ENCODE measurements at regions not wholly inside any gene's neighbourhood (a gene's known extent, or its start where the extent isn't known, plus 50 kb on each side); places are given as distances from the start of the nearest gene placed in this dataset.

DNA sequence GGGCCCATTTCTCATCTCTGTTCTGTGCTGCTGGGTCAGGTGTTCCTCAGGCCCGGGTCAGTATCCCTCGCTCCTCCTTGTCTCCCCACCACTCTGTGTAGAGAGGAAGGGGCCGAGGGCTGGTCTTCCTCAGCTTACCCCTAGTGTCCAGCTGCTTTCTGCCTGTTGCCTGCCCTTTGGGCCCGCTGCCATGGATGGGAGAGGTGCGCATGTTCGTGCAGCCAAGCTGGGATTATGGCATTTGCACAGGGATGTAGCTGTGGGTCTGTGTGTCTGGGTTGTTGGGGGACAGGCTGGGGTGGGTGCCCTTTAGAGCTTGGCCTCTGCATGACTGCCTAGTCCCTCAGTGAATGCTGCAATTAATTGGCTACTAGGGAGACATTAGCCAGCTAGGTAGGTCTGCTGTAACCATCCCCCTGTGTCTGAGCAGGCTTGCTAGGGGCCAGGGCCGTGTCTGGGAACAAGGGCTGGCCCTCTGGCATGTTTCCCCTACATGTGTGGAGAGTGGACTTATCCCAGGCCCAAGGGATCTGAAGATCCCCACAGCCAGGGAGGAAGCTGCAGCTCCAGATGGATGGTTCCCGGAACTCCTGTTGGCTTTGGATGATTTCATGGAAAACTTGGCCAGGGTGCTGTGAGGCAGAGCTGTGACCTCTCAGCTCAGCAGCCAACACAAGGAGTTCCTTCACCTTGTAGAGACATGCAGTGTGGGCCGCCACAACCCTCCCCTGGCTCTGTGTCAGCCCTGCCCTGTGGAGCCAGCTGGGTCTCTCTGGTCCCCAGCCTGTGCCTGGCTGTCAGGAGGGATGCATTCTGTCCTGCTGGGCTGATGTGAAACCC lies 161.9 kb downstream of the MACROH2A1 start:
- no peaks in the 10 kb centered on the region for H3K79me1 ChIP-seq (ENCODE audit: low read depth, low read length)
- no peak overlapping the region for H3K23ac ChIP-seq (ENCODE audit: low read depth, low read length, poor library complexity)
- H2BK5ac ChIP-seq (ENCODE audit: low read length) = no peak overlapping the region
- no peak overlapping the region for H3K18ac ChIP-seq (ENCODE audit: low read length)
- H2BK15ac ChIP-seq (ENCODE audit: low read length) = peak overlapping the region; percentile 16
- H4K8ac ChIP-seq (ENCODE audit: low read depth, low read length) = no peak overlapping the region
- no peak overlapping the region for H2BK120ac ChIP-seq (ENCODE audit: low read depth, low read length)
- no peak overlapping the region for H3K4me3 ChIP-seq (ENCODE audit: low read length in 2 of 2)
- DNase-seq (ENCODE audit: low spot score) = no peak
- no peaks in the 10 kb centered on the region for H3K36me3 ChIP-seq (replicated peaks in 1 of 2; ENCODE audit: control insufficient read depth in 2 of 2, insufficient read depth in 2 of 2, low read length in 2 of 2)
- no peak overlapping the region for H2BK12ac ChIP-seq (ENCODE audit: low read length)
- no peak overlapping the region for H3K9ac ChIP-seq (ENCODE audit: low read depth, low read length, poor library complexity)
- H2AK5ac ChIP-seq (ENCODE audit: low read depth, low read length) = peak overlapping the region; percentile 17
- no peak overlapping the region for H3K14ac ChIP-seq (ENCODE audit: low read length)
- no CpG with 5 or more reads among the region's 9 CpGs for WGBS, 2 donors (ENCODE audit: extremely low coverage in 2 of 2, insufficient read length in 2 of 2, insufficient replicate concordance in 1 of 2)
- H3K27me3 ChIP-seq (ENCODE audit: control insufficient read depth in 3 of 3, insufficient read depth in 3 of 3, low read depth in 1 of 3, low read length in 3 of 3) = peaks cover 0 to 39% (median 0%) of the 10 kb centered on the region in 3 experiments
- no peak overlapping the region for H3K27ac ChIP-seq (replicated peaks; ENCODE audit: low read length)
- H3K4me1 ChIP-seq (ENCODE audit: control insufficient read depth in 2 of 2, insufficient read depth in 1 of 2, low read depth in 1 of 2, low read length in 2 of 2) = peaks cover 0 to 6% of the 10 kb centered on the region in 2 donors
- H2AFZ ChIP-seq (ENCODE audit: low read length) = no peak overlapping the region
- H4K91ac ChIP-seq (ENCODE audit: low read depth, low read length, poor library complexity) = no peak overlapping the region
- H3K9me3 ChIP-seq (replicated peaks in 1 of 2; ENCODE audit: control insufficient read depth in 2 of 2, insufficient read depth in 1 of 2, low read depth in 1 of 2, low read length in 2 of 2) = no peaks in the 10 kb centered on the region
- no peak overlapping the region for H3K4me2 ChIP-seq (ENCODE audit: insufficient read depth, low read length, poor library complexity, severe bottlenecking)
- H3K4ac ChIP-seq (ENCODE audit: low read length) = no peak overlapping the region

DNA sequence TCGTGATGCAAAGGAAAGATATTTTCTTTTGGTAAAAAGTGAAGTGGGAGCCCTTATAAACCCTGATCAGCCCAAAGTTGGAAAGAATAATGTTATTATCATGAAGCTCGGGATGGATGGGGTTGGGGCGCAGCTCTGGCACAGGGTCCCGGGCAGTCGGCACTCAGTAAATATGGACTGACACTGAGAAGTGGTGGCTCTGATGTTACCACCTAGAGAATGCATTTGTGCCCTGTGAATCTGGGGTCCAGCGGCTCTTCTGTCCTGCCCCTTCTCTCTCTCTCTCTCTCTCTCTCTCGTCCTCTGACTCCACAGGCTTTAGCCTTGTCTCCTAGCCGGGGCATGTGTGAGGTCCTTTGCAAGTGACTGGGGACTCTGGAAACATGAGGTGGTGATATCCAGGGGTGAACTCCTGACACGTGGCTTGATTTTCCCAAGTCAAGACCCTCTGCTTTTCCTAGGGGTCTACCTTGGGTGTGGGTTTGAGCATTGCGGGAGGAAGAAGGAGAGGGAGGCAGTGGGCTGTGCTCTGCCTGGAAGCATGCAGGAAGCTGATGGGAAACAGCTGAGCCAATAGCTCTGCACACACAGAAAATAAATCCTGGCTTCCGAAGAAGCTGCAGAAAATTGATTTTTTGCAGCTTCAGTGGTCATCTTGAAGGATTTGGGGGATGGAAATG lies 162.7 kb downstream of the MACROH2A1 start:
- Histone ChIP-seq H3K79me1 (ENCODE audit: low read depth, low read length) (no peaks in the 10 kb centered on the region), H2AK5ac (ENCODE audit: low read depth, low read length) (no peak overlapping the region), H2AFZ (ENCODE audit: low read length) (no peak overlapping the region), H3K9me3 (replicated peaks in 1 of 2; ENCODE audit: control insufficient read depth in 2 of 2, insufficient read depth in 1 of 2, low read depth in 1 of 2, low read length in 2 of 2) (no peaks in the 10 kb centered on the region), H3K4ac (ENCODE audit: low read length) (no peak overlapping the region), H3K14ac (ENCODE audit: low read length) (no peak overlapping the region), H3K4me3 (ENCODE audit: low read length in 2 of 2) (no peak overlapping the region), H3K27ac (replicated peaks; ENCODE audit: low read length) (no peak overlapping the region), H3K4me1 (ENCODE audit: control insufficient read depth in 2 of 2, insufficient read depth in 1 of 2, low read depth in 1 of 2, low read length in 2 of 2) (peaks cover 0 to 6% of the 10 kb centered on the region in 2 donors), H2BK120ac (ENCODE audit: low read depth, low read length) (no peak overlapping the region), H2BK5ac (ENCODE audit: low read length) (no peak overlapping the region), H3K9ac (ENCODE audit: low read depth, low read length, poor library complexity) (no peak overlapping the region), H3K4me2 (ENCODE audit: insufficient read depth, low read length, poor library complexity, severe bottlenecking) (no peak overlapping the region), H4K91ac (ENCODE audit: low read depth, low read length, poor library complexity) (no peak overlapping the region), H4K8ac (ENCODE audit: low read depth, low read length) (no peak overlapping the region), H3K36me3 (replicated peaks in 1 of 2; ENCODE audit: control insufficient read depth in 2 of 2, insufficient read depth in 2 of 2, low read length in 2 of 2) (no peaks in the 10 kb centered on the region), H2BK12ac (ENCODE audit: low read length) (no peak overlapping the region), H3K18ac (ENCODE audit: low read length) (no peak overlapping the region), H3K27me3 (ENCODE audit: control insufficient read depth in 3 of 3, insufficient read depth in 3 of 3, low read depth in 1 of 3, low read length in 3 of 3) (peaks cover 0 to 39% (median 0%) of the 10 kb centered on the region in 3 experiments), H3K23ac (ENCODE audit: low read depth, low read length, poor library complexity) (no peak overlapping the region), H2BK15ac (ENCODE audit: low read length) (peak overlapping the region; percentile 16)
- no CpG with 5 or more reads among the region's 11 CpGs for WGBS, 2 donors (ENCODE audit: extremely low coverage in 2 of 2, insufficient read length in 2 of 2, insufficient replicate concordance in 1 of 2)
- no peak for DNase-seq (ENCODE audit: low spot score)

DNA sequence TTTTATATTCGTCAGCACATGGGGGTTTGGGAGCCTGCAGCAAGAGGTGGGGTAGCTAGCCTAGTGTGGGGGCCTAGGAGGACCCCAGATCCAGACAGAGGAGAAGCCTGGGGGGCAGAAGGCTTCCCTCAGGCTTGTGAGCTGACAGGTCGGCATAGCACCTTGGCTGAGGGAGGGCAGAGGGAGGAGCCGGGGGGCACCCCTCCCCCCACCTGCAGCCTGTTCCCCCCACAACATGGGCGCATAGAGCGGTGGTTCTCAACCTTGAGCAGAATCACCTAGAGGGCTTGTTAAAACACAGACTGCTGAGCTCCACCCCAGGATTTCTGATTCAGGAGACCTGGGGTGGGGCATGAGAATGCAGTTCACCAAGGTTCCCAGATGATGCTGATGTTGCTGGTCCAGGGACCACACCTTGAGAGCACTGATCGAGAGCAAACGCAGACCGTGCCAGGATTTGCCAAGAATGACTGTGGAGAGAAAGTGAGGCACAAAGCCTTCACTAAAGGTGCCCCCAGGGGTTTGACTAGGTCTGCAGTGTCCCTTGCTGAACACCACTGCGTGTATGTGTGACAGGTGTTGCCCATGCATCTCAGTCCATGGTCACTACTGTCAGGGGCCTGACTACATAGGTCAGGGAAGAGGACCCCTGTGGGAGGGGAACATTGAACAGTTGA lies 163.3 kb downstream of the MACROH2A1 start:
- Histone ChIP-seq H2AK5ac (ENCODE audit: low read depth, low read length) (no peak overlapping the region), H3K27ac (replicated peaks; ENCODE audit: low read length) (no peak overlapping the region), H3K4me3 (ENCODE audit: low read length in 2 of 2) (no peak overlapping the region), H3K79me1 (ENCODE audit: low read depth, low read length) (no peaks in the 10 kb centered on the region), H3K4ac (ENCODE audit: low read length) (no peak overlapping the region), H3K14ac (ENCODE audit: low read length) (no peak overlapping the region), H2BK120ac (ENCODE audit: low read depth, low read length) (no peak overlapping the region), H4K8ac (ENCODE audit: low read depth, low read length) (no peak overlapping the region), H3K23ac (ENCODE audit: low read depth, low read length, poor library complexity) (no peak overlapping the region), H2BK12ac (ENCODE audit: low read length) (no peak overlapping the region), H2AFZ (ENCODE audit: low read length) (no peak overlapping the region), H3K9ac (ENCODE audit: low read depth, low read length, poor library complexity) (no peak overlapping the region), H3K4me1 (ENCODE audit: control insufficient read depth in 2 of 2, insufficient read depth in 1 of 2, low read depth in 1 of 2, low read length in 2 of 2) (peaks cover 0 to 7% of the 10 kb centered on the region in 2 donors), H4K91ac (ENCODE audit: low read depth, low read length, poor library complexity) (no peak overlapping the region), H3K18ac (ENCODE audit: low read length) (no peak overlapping the region), H2BK15ac (ENCODE audit: low read length) (no peak overlapping the region), H3K9me3 (replicated peaks in 1 of 2; ENCODE audit: control insufficient read depth in 2 of 2, insufficient read depth in 1 of 2, low read depth in 1 of 2, low read length in 2 of 2) (no peaks in the 10 kb centered on the region), H3K36me3 (replicated peaks in 1 of 2; ENCODE audit: control insufficient read depth in 2 of 2, insufficient read depth in 2 of 2, low read length in 2 of 2) (no peaks in the 10 kb centered on the region), H3K27me3 (ENCODE audit: control insufficient read depth in 3 of 3, insufficient read depth in 3 of 3, low read depth in 1 of 3, low read length in 3 of 3) (peaks cover 0 to 39% (median 0%) of the 10 kb centered on the region in 3 experiments), H2BK5ac (ENCODE audit: low read length) (peak overlapping the region; percentile 40), H3K4me2 (ENCODE audit: insufficient read depth, low read length, poor library complexity, severe bottlenecking) (no peak overlapping the region)
- no CpG with 5 or more reads among the region's 9 CpGs for WGBS, 2 donors (ENCODE audit: extremely low coverage in 2 of 2, insufficient read length in 2 of 2, insufficient replicate concordance in 1 of 2)
- no peak for DNase-seq (ENCODE audit: low spot score)

Measured in neuronal stem cell (in vitro differentiated cells).